Endothelial cell of umbilical vein (primary cell): ENCODE measurements at regions not wholly inside any gene's neighbourhood (a gene's known extent, or its start where the extent isn't known, plus 50 kb on each side); places are given as distances from the start of the nearest gene placed in this dataset.

Source experiments
- BruUV-seq: library from RNA; stranded (reverse); fragments of 400-500 nt; replicated peaks from 2 replicates; lab custom pipeline; 2021; lab: Mats Ljungman, UMichigan
- CTCF ChIA-PET: fragments of 300-600, 350-600 bp; sonication (Branson Sonifier 250); formaldehyde crosslinking; loops from one replicate; lab custom pipeline; 2021; ENCODE audit warnings: antibody characterized with exemption, inconsistent platforms; lab: Charles Lee
- POLR2A ChIA-PET: fragments of 300-600, 350-600 bp; sonication (Branson Sonifier 250); formaldehyde crosslinking; loops from one replicate; lab custom pipeline; 2021; ENCODE audit warnings: antibody characterized with exemption, inconsistent platforms; lab: Charles Lee
- DNase-seq: peaks from one replicate; pipeline ENCODE4 v3.0.0-alpha.2; 2011; ENCODE audit warnings: low read depth, low spot score
- FAIRE-seq: peaks from 2 replicates; lab custom pipeline; 2011; peaks lifted over from hg19 to GRCh38; lab: Jason Lieb, UNC
- H2AFZ ChIP-seq: 2 replicates; pipeline ENCODE4 v1.6.0; 2012; ENCODE audit warnings: low read depth, low read length, control low read depth, inconsistent platforms
- H3K27ac ChIP-seq: 2 replicates; pipeline ENCODE4 v1.5.1; 2011; ENCODE audit warnings: low read depth, mild to moderate bottlenecking, control low read depth, low read length, moderate library complexity; ENCODE audit not compliant: insufficient read depth
- H3K27me3 ChIP-seq, 2 experiments: 2 replicates each; pipeline versions ENCODE4 v1.6.0 to v1.6.1; 2011; ENCODE audit warnings: low read length in 2 of 2, mixed read lengths in 1 of 2; ENCODE audit not compliant: control insufficient read depth in 2 of 2, insufficient read depth in 2 of 2
- H3K36me3 ChIP-seq, 2 experiments: 2 replicates in 1 of 2; 3 replicates in 1 of 2; pipeline ENCODE4 v1.5.1; 2011; ENCODE audit warnings: low read length in 2 of 2, mild to moderate bottlenecking in 1 of 2, moderate library complexity in 1 of 2; ENCODE audit not compliant: control insufficient read depth in 2 of 2, insufficient read depth in 2 of 2; ENCODE audit errors: extremely low read depth in 1 of 2
- H3K4me1 ChIP-seq: 3 replicates; pipeline ENCODE4 v1.5.1; 2011; ENCODE audit warnings: mild to moderate bottlenecking, low read length; ENCODE audit not compliant: control insufficient read depth, insufficient read depth; ENCODE audit errors: extremely low read depth
- H3K4me2 ChIP-seq: 2 replicates; pipeline ENCODE4 v1.6.1; 2011; ENCODE audit warnings: low read length, control low read depth, mixed read lengths; ENCODE audit not compliant: insufficient read depth
- H3K4me3 ChIP-seq, 3 experiments: fragments of 200-600 bp in 1 of 3; sonication (generic), shearing (Covaris generic) in 1 of 3; replicated peaks in 1 of 3; 2 replicates each; pipeline ENCODE4 v1.5.1; 2011 to 2016; ENCODE audit warnings: control low read depth in 3 of 3, low read length in 3 of 3, mild to moderate bottlenecking in 2 of 3, inconsistent platforms in 1 of 3, low read depth in 1 of 3, moderate library complexity in 1 of 3; ENCODE audit not compliant: insufficient read depth in 1 of 3
- H3K79me2 ChIP-seq: 2 replicates; pipeline ENCODE4 v1.6.0; 2012; ENCODE audit warnings: low read length, inconsistent platforms; ENCODE audit not compliant: control insufficient read depth, insufficient read depth
- H3K9ac ChIP-seq: replicated peaks from 2 replicates; pipeline ENCODE3; 2011; ENCODE audit warnings: low read length, control low read depth; ENCODE audit not compliant: insufficient read depth; ENCODE audit errors: extremely low read depth
- H3K9me1 ChIP-seq: replicated peaks from 3 replicates; pipeline ENCODE4 v1.6.0; 2011; ENCODE audit warnings: mild to moderate bottlenecking, low read length; ENCODE audit not compliant: control insufficient read depth, insufficient read depth; ENCODE audit errors: extremely low read depth
- H3K9me3 ChIP-seq: replicated peaks from 2 replicates; pipeline ENCODE4 v1.5.1; 2012; ENCODE audit warnings: low read length, inconsistent platforms; ENCODE audit not compliant: control insufficient read depth, insufficient read depth
- H4K20me1 ChIP-seq: replicated peaks from 2 replicates; pipeline ENCODE3; 2011; ENCODE audit warnings: mild to moderate bottlenecking, low read length; ENCODE audit not compliant: control insufficient read depth, insufficient read depth; ENCODE audit errors: extremely low read depth
- CTCF ChIP-seq, 2 donors: IDR thresholded peaks; 1 replicate in 1 of 2; 2 replicates in 1 of 2; pipeline ENCODE4 v1.5.1; 2011; ENCODE audit warnings: low read length in 2 of 2, mild to moderate bottlenecking in 2 of 2, moderate library complexity in 2 of 2, control low read depth in 1 of 2, inconsistent platforms in 1 of 2, low read depth in 1 of 2; ENCODE audit not compliant: insufficient read depth in 1 of 2; ENCODE audit errors: extremely low read depth in 1 of 2
- EZH2 ChIP-seq: IDR thresholded peaks from 2 replicates; pipeline ENCODE4 v1.6.1; 2012; ENCODE audit warnings: borderline replicate concordance, low read depth, mild to moderate bottlenecking, moderate library complexity, low read length, inconsistent platforms; ENCODE audit not compliant: severe bottlenecking
- FOS ChIP-seq: IDR thresholded peaks from 2 replicates; pipeline ENCODE4 v1.6.1; 2011; ENCODE audit warnings: mild to moderate bottlenecking, low read length, moderate library complexity, borderline replicate concordance; ENCODE audit not compliant: insufficient read depth
- GATA2 ChIP-seq: IDR thresholded peaks from 2 replicates; pipeline ENCODE4 v1.7.0; 2011; ENCODE audit warnings: low read depth, mild to moderate bottlenecking, moderate library complexity, mixed read lengths, low read length; ENCODE audit not compliant: insufficient read length, insufficient read depth
- JUN ChIP-seq: IDR thresholded peaks from 2 replicates; pipeline ENCODE4 v1.6.1; 2011; ENCODE audit warnings: borderline replicate concordance, low read depth; ENCODE audit not compliant: insufficient read length, insufficient read depth
- MAX ChIP-seq: IDR thresholded peaks from 2 replicates; pipeline ENCODE4 v1.6.1; 2011; ENCODE audit not compliant: insufficient read depth, insufficient read length
- MYC ChIP-seq: IDR thresholded peaks from one replicate; pipeline ENCODE4 v1.6.1; 2011; ENCODE audit warnings: mild to moderate bottlenecking, low read depth, low read length
- POLR2A ChIP-seq: IDR thresholded peaks from 2 replicates; pipeline ENCODE4 v1.6.1; 2012; ENCODE audit warnings: low read depth, mild to moderate bottlenecking, control low read depth, low read length
- POLR2AphosphoS5 ChIP-seq: IDR thresholded peaks from 2 replicates; pipeline ENCODE4 v1.6.1; 2012; ENCODE audit warnings: low read depth, mild to moderate bottlenecking, control low read depth, low read length, moderate library complexity; ENCODE audit not compliant: insufficient read depth
- dilution Hi-C: fragments of 300-500 bp; cut with MboI; formaldehyde crosslinking; loops from one replicate; pipeline ENCODE4 v1.15.0; 2019; ENCODE audit warnings: low sequenced_read_pairs; ENCODE audit not compliant: extremely low pct_ligation_motif_present
- intact Hi-C: fragments of 100-400 bp; cut with micrococcal nuclease; formaldehyde crosslinking; loops from one replicate; pipeline ENCODE4 v1.10.0; 2022

GRCh38 chr15:36390491-36390890 is 188.9 kb upstream of the CDIN1 start:
- Histone ChIP-seq H3K4me1 (no peaks in the 10 kb centered on the region), H3K27ac (no peak overlapping the region), H3K4me3 (no peak overlapping the region), H4K20me1 (no peaks in the 10 kb centered on the region), H3K27me3 (no peaks in the 10 kb centered on the region), H3K79me2 (no peaks in the 10 kb centered on the region), H2AFZ (no peak overlapping the region), H3K9me1 (no peaks in the 10 kb centered on the region), H3K36me3 (no peaks in the 10 kb centered on the region), H3K4me2 (no peak overlapping the region), H3K9me3 (no peaks in the 10 kb centered on the region), H3K9ac (no peak overlapping the region)
- no peak for DNase-seq
- BruUV-seq, result no TSS peak
- no peak for FAIRE-seq
- dilution Hi-C loops, result no loop called here
- ChIA-PET POLR2A (no interaction called here), CTCF (no interaction called here)
- intact Hi-C loops, result no loop called here
- TF ChIP-seq POLR2AphosphoS5, result no peak
- TF ChIP-seq MYC, result no peak

- POLR2A ChIA-PET, result no interaction called here
- dilution Hi-C loops, result no loop called here
- Histone ChIP-seq H3K4me1 (no peaks in the 10 kb centered on the region), H3K27me3 (no peaks in the 10 kb centered on the region), H3K79me2 (no peaks in the 10 kb centered on the region), H3K27ac (no peak overlapping the region), H3K36me3 (no peaks in the 10 kb centered on the region), H3K4me2 (no peak overlapping the region), H3K9me1 (no peaks in the 10 kb centered on the region), H3K4me3 (no peak overlapping the region), H3K9me3 (no peaks in the 10 kb centered on the region), H4K20me1 (no peaks in the 10 kb centered on the region), H3K9ac (no peak overlapping the region), H2AFZ (no peak overlapping the region)
- CTCF ChIA-PET, result no interaction called here
- BruUV-seq, result no TSS peak
- TF ChIP-seq FOS, result no peak
- TF ChIP-seq MYC, result no peak
- TF ChIP-seq GATA2, result no peak
- no peak for TF ChIP-seq MAX
- no peak for TF ChIP-seq POLR2A
- no peak for TF ChIP-seq JUN
- TF ChIP-seq POLR2AphosphoS5, result no peak
- TF ChIP-seq CTCF (IDR thresholded peaks at IDR 0.05; ENCODE audit: extremely low read depth in 1 of 2, insufficient read depth in 1 of 2, low read depth in 1 of 2, low read length in 2 of 2), result no peak
- TF ChIP-seq EZH2, result no peak
- DNase-seq, result no peak
- intact Hi-C loops, result no loop called here
- no peak for FAIRE-seq
These were observed 186.7 kb upstream of the CDIN1 start for GRCh38 chr15:36392676-36393266.
